HG03342 (cell line): ENCODE measurements at regions not wholly inside any gene's neighbourhood (a gene's known extent, or its start where the extent isn't known, plus 50 kb on each side); places are given as distances from the start of the nearest gene placed in this dataset.
"Not testable (repeated sequence)": the region's sequence is repeated elsewhere in the genome, so short reads cannot be mapped to it uniquely, and the experiment has no call there.

Experiments
- ATAC-seq: cut with Tn5 transposase; IDR thresholded peaks from one replicate; pipeline ENCODE4 v1.9.1; 2021; ENCODE audit warnings: mild to moderate bottlenecking, moderate library complexity; ENCODE audit not compliant: unreplicated experiment

GRCh38 chr12:40431169-40431568 is 206.4 kb downstream of the LRRK2 start:
- no peak for ATAC-seq

- ATAC-seq = no peak
These were observed 210.5 kb downstream of the LRRK2 start for GRCh38 chr12:40435251-40435650.

- ATAC-seq = no peak
These were observed 211.2 kb downstream of the LRRK2 start for GRCh38 chr12:40435951-40436350.

- no peak for ATAC-seq
These were observed 211.8 kb downstream of the LRRK2 start for GRCh38 chr12:40436564-40436963.

GRCh38 chr12:40439771-40440492 is 215.1 kb downstream of the LRRK2 start:
- no peak for ATAC-seq

GRCh38 chr12:40444174-40444573 is 219.4 kb downstream of the LRRK2 start:
- no peak for ATAC-seq

- peak; percentile 75 for ATAC-seq
These were observed 221.6 kb downstream of the LRRK2 start for GRCh38 chr12:40446385-40446784.

- not testable (repeated sequence) for ATAC-seq
These were observed 223.7 kb downstream of the LRRK2 start for GRCh38 chr12:40448523-40448922.

- no peak for ATAC-seq
These were observed 226.9 kb downstream of the LRRK2 start for GRCh38 chr12:40451661-40452060.

GRCh38 chr12:40464121-40464520 is 228.1 kb upstream of the CNTN1 start:
- no peak for ATAC-seq

- no peak for ATAC-seq
These were observed 222.5 kb upstream of the CNTN1 start for GRCh38 chr12:40469736-40470135.

GRCh38 chr12:40473962-40474361 is 218.3 kb upstream of the CNTN1 start:
- no peak for ATAC-seq

- no peak for ATAC-seq
These were observed 217.6 kb upstream of the CNTN1 start for GRCh38 chr12:40474630-40475029.

GRCh38 chr12:40499856-40500255 is 192.4 kb upstream of the CNTN1 start:
- no peak for ATAC-seq

GRCh38 chr12:40502322-40502721 is 189.9 kb upstream of the CNTN1 start:
- peak; percentile 69 for ATAC-seq

GRCh38 chr12:40505327-40505726 is 186.9 kb upstream of the CNTN1 start:
- ATAC-seq = no peak

GRCh38 chr12:40508421-40508820 is 183.8 kb upstream of the CNTN1 start:
- ATAC-seq = no peak

- no peak for ATAC-seq
These were observed 180.9 kb upstream of the CNTN1 start for GRCh38 chr12:40511341-40511740.

GRCh38 chr12:40515041-40515816 is 177.0 kb upstream of the CNTN1 start:
- ATAC-seq = peak; percentile 82

GRCh38 chr12:40522837-40523236 is 169.4 kb upstream of the CNTN1 start:
- no peak for ATAC-seq

- no peak for ATAC-seq
These were observed 167.2 kb upstream of the CNTN1 start for GRCh38 chr12:40525054-40525453.

GRCh38 chr12:40534828-40535227 is 157.4 kb upstream of the CNTN1 start:
- no peak for ATAC-seq
